ENCODE measurements at regions not wholly inside any gene's neighbourhood (a gene's known extent, or its start where the extent isn't known, plus 50 kb on each side); places are given as distances from the start of the nearest gene placed in this dataset.

- no peak for TF ChIP-seq CTCF (IDR thresholded peaks at IDR 0.05; ENCODE audit: insufficient read depth, low read length)
- no peak for TF ChIP-seq POLR2AphosphoS5 (IDR thresholded peaks at IDR 0.05; ENCODE audit: low read depth)
- TF ChIP-seq REST (IDR thresholded peaks at IDR 0.05; ENCODE audit: insufficient replicate concordance, low read depth), result no peak
Observed at GRCh38 chr18:1930291-1931270, 640.7 kb downstream of the METTL4 start.

Data from HL-60 (cell line).